ENCODE measurements at regions not wholly inside any gene's neighbourhood (a gene's known extent, or its start where the extent isn't known, plus 50 kb on each side); places are given as distances from the start of the nearest gene placed in this dataset.

GRCh38 chr5:60379907-60380306, 320.1 kb downstream of the DEPDC1B start:
- Histone ChIP-seq H3K79me2 (ENCODE audit: control insufficient read depth, insufficient read depth, low read length) (no peaks in the 10 kb centered on the region), H4K20me1 (ENCODE audit: control insufficient read depth, extremely low read depth, insufficient read depth, low read length) (no peaks in the 10 kb centered on the region), H3K27ac (ENCODE audit: insufficient read depth, low read length) (no peak overlapping the region), H3K9me3 (ENCODE audit: control insufficient read depth, insufficient read depth, low read depth, low read length) (no peaks in the 10 kb centered on the region), H2AFZ (ENCODE audit: low read length) (no peak overlapping the region), H3K4me3 (replicated peaks in 1 of 4; ENCODE audit: control extremely low read depth in 1 of 4, insufficient read depth in 1 of 4, low read depth in 3 of 4, low read length in 4 of 4) (no peak overlapping the region), H3K36me3 (ENCODE audit: control insufficient read depth, insufficient read depth, low read length) (no peaks in the 10 kb centered on the region), H3K27me3 (ENCODE audit: control insufficient read depth, insufficient read depth, low read length) (no peaks in the 10 kb centered on the region), H3K9ac (ENCODE audit: insufficient read depth, low read length) (no peak overlapping the region), H3K4me1 (ENCODE audit: control insufficient read depth, extremely low read depth, insufficient read depth, low read length) (no peaks in the 10 kb centered on the region), H3K4me2 (ENCODE audit: extremely low read depth, insufficient read depth, low read length) (no peak overlapping the region)
- TF ChIP-seq EZH2 (IDR thresholded peaks at IDR 0.05; ENCODE audit: low read length, missing control alignments) (no peak), CTCF (conservative IDR thresholded peaks at IDR 0.05 in 1 of 2, IDR thresholded peaks at IDR 0.05 in 1 of 2; ENCODE audit: low read depth in 1 of 2, low read length in 2 of 2) (no peak)
- no peak for DNase-seq (ENCODE audit: low read depth in 2 of 2)

GRCh38 chr5:60377826-60378225, 322.1 kb downstream of the DEPDC1B start:
- no peak overlapping the region for H3K27ac ChIP-seq (ENCODE audit: insufficient read depth, low read length)
- no peak overlapping the region for H3K4me3 ChIP-seq (replicated peaks in 1 of 4; ENCODE audit: control extremely low read depth in 1 of 4, insufficient read depth in 1 of 4, low read depth in 3 of 4, low read length in 4 of 4)
- H4K20me1 ChIP-seq (ENCODE audit: control insufficient read depth, extremely low read depth, insufficient read depth, low read length): no peaks in the 10 kb centered on the region
- no peak overlapping the region for H3K4me2 ChIP-seq (ENCODE audit: extremely low read depth, insufficient read depth, low read length)
- DNase-seq (ENCODE audit: low read depth in 2 of 2): peak in 1 of 2 donors; percentile 12
- TF ChIP-seq EZH2 (IDR thresholded peaks at IDR 0.05; ENCODE audit: low read length, missing control alignments) (no peak), CTCF (conservative IDR thresholded peaks at IDR 0.05 in 1 of 2, IDR thresholded peaks at IDR 0.05 in 1 of 2; ENCODE audit: low read depth in 1 of 2, low read length in 2 of 2) (no peak)
- H3K79me2 ChIP-seq (ENCODE audit: control insufficient read depth, insufficient read depth, low read length): no peaks in the 10 kb centered on the region
- H2AFZ ChIP-seq (ENCODE audit: low read length): no peak overlapping the region
- no peaks in the 10 kb centered on the region for H3K9me3 ChIP-seq (ENCODE audit: control insufficient read depth, insufficient read depth, low read depth, low read length)
- no peaks in the 10 kb centered on the region for H3K36me3 ChIP-seq (ENCODE audit: control insufficient read depth, insufficient read depth, low read length)
- no peak overlapping the region for H3K9ac ChIP-seq (ENCODE audit: insufficient read depth, low read length)
- no peaks in the 10 kb centered on the region for H3K4me1 ChIP-seq (ENCODE audit: control insufficient read depth, extremely low read depth, insufficient read depth, low read length)
- H3K27me3 ChIP-seq (ENCODE audit: control insufficient read depth, insufficient read depth, low read length): no peaks in the 10 kb centered on the region

- no peaks in the 10 kb centered on the region for H3K27me3 ChIP-seq (ENCODE audit: control insufficient read depth, insufficient read depth, low read length)
- H3K27ac ChIP-seq (ENCODE audit: insufficient read depth, low read length): no peak overlapping the region
- TF ChIP-seq CTCF (conservative IDR thresholded peaks at IDR 0.05 in 1 of 2, IDR thresholded peaks at IDR 0.05 in 1 of 2; ENCODE audit: low read depth in 1 of 2, low read length in 2 of 2) (no peak), EZH2 (IDR thresholded peaks at IDR 0.05; ENCODE audit: low read length, missing control alignments) (no peak)
Observed at GRCh38 chr5:60376860-60377259, 323.1 kb downstream of the DEPDC1B start.

More at GRCh38 chr5:60376860-60377259, 323.1 kb downstream of the DEPDC1B start:
- H3K36me3 ChIP-seq (ENCODE audit: control insufficient read depth, insufficient read depth, low read length): no peaks in the 10 kb centered on the region
- no peak overlapping the region for H2AFZ ChIP-seq (ENCODE audit: low read length)
- H3K4me3 ChIP-seq (replicated peaks in 1 of 4; ENCODE audit: control extremely low read depth in 1 of 4, insufficient read depth in 1 of 4, low read depth in 3 of 4, low read length in 4 of 4): no peak overlapping the region
- H3K79me2 ChIP-seq (ENCODE audit: control insufficient read depth, insufficient read depth, low read length): no peaks in the 10 kb centered on the region
- H3K4me1 ChIP-seq (ENCODE audit: control insufficient read depth, extremely low read depth, insufficient read depth, low read length): no peaks in the 10 kb centered on the region
- H3K9ac ChIP-seq (ENCODE audit: insufficient read depth, low read length): no peak overlapping the region
- no peaks in the 10 kb centered on the region for H3K9me3 ChIP-seq (ENCODE audit: control insufficient read depth, insufficient read depth, low read depth, low read length)
- H4K20me1 ChIP-seq (ENCODE audit: control insufficient read depth, extremely low read depth, insufficient read depth, low read length): no peaks in the 10 kb centered on the region
- DNase-seq (ENCODE audit: low read depth in 2 of 2): no peak
- no peak overlapping the region for H3K4me2 ChIP-seq (ENCODE audit: extremely low read depth, insufficient read depth, low read length)
